ENCODE measurements at regions not wholly inside any gene's neighbourhood (a gene's known extent, or its start where the extent isn't known, plus 50 kb on each side); places are given as distances from the start of the nearest gene placed in this dataset.
A peak's percentile ranks its signal among the peaks of the same experiment; 100 is the strongest.
"Not testable (repeated sequence)": the region's sequence is repeated elsewhere in the genome, so short reads cannot be mapped to it uniquely, and the experiment has no call there.

GRCh38 chr1:206326159-206326939, 123.0 kb downstream of the SRGAP2 start:
- not testable (repeated sequence) for FAIRE-seq; DNase-seq (ENCODE audit: low read depth); H3K27me3 ChIP-seq (ENCODE audit: control insufficient read depth, insufficient read depth, low read length); H3K36me3 ChIP-seq (ENCODE audit: control insufficient read depth, insufficient read depth, low read length); H3K4me3 ChIP-seq (ENCODE audit: low read depth, low read length)

- not testable (repeated sequence) for H3K27me3 ChIP-seq (ENCODE audit: control insufficient read depth, insufficient read depth, low read length); H3K4me3 ChIP-seq (ENCODE audit: low read depth, low read length); FAIRE-seq; H3K36me3 ChIP-seq (ENCODE audit: control insufficient read depth, insufficient read depth, low read length); DNase-seq (ENCODE audit: low read depth)
Observed at GRCh38 chr1:206331597-206331996, 128.3 kb downstream of the SRGAP2 start.

- H3K4me3 ChIP-seq (ENCODE audit: low read depth, low read length); DNase-seq (ENCODE audit: low read depth); H3K27me3 ChIP-seq (ENCODE audit: control insufficient read depth, insufficient read depth, low read length); FAIRE-seq; H3K36me3 ChIP-seq (ENCODE audit: control insufficient read depth, insufficient read depth, low read length): not testable (repeated sequence)
Observed at GRCh38 chr1:206333316-206333715, 130.0 kb downstream of the SRGAP2 start.

GRCh38 chr1:206333897-206334296, 130.6 kb downstream of the SRGAP2 start:
- not testable (repeated sequence) for DNase-seq (ENCODE audit: low read depth); H3K4me3 ChIP-seq (ENCODE audit: low read depth, low read length); H3K27me3 ChIP-seq (ENCODE audit: control insufficient read depth, insufficient read depth, low read length); FAIRE-seq; H3K36me3 ChIP-seq (ENCODE audit: control insufficient read depth, insufficient read depth, low read length)

GRCh38 chr1:206334481-206334880, 131.1 kb downstream of the SRGAP2 start:
- H3K27me3 ChIP-seq (ENCODE audit: control insufficient read depth, insufficient read depth, low read length); DNase-seq (ENCODE audit: low read depth); H3K36me3 ChIP-seq (ENCODE audit: control insufficient read depth, insufficient read depth, low read length); H3K4me3 ChIP-seq (ENCODE audit: low read depth, low read length); FAIRE-seq: not testable (repeated sequence)

- not testable (repeated sequence) for DNase-seq (ENCODE audit: low read depth); H3K27me3 ChIP-seq (ENCODE audit: control insufficient read depth, insufficient read depth, low read length); H3K4me3 ChIP-seq (ENCODE audit: low read depth, low read length); FAIRE-seq; H3K36me3 ChIP-seq (ENCODE audit: control insufficient read depth, insufficient read depth, low read length)
Observed at GRCh38 chr1:206335162-206335561, 131.8 kb downstream of the SRGAP2 start.

- DNase-seq (ENCODE audit: low read depth); FAIRE-seq; H3K4me3 ChIP-seq (ENCODE audit: low read depth, low read length); H3K27me3 ChIP-seq (ENCODE audit: control insufficient read depth, insufficient read depth, low read length); H3K36me3 ChIP-seq (ENCODE audit: control insufficient read depth, insufficient read depth, low read length): not testable (repeated sequence)
Observed at GRCh38 chr1:206335875-206336846, 132.8 kb downstream of the SRGAP2 start.

GRCh38 chr1:206337024-206337423, 133.3 kb upstream of the IKBKE start:
- not testable (repeated sequence) for H3K27me3 ChIP-seq (ENCODE audit: control insufficient read depth, insufficient read depth, low read length); FAIRE-seq; H3K4me3 ChIP-seq (ENCODE audit: low read depth, low read length); DNase-seq (ENCODE audit: low read depth); H3K36me3 ChIP-seq (ENCODE audit: control insufficient read depth, insufficient read depth, low read length)

GRCh38 chr1:206350493-206351275, 119.6 kb upstream of the IKBKE start:
- not testable (repeated sequence) for H3K4me3 ChIP-seq (ENCODE audit: low read depth, low read length); FAIRE-seq; DNase-seq (ENCODE audit: low read depth); H3K27me3 ChIP-seq (ENCODE audit: control insufficient read depth, insufficient read depth, low read length); H3K36me3 ChIP-seq (ENCODE audit: control insufficient read depth, insufficient read depth, low read length)

GRCh38 chr1:206351276-206352052, 118.8 kb upstream of the IKBKE start:
- not testable (repeated sequence) for DNase-seq (ENCODE audit: low read depth); FAIRE-seq; H3K36me3 ChIP-seq (ENCODE audit: control insufficient read depth, insufficient read depth, low read length); H3K4me3 ChIP-seq (ENCODE audit: low read depth, low read length); H3K27me3 ChIP-seq (ENCODE audit: control insufficient read depth, insufficient read depth, low read length)

GRCh38 chr1:206356310-206356709, 114.0 kb upstream of the IKBKE start:
- peak; percentile 60 for DNase-seq (ENCODE audit: low read depth)
- H3K27me3 ChIP-seq (ENCODE audit: control insufficient read depth, insufficient read depth, low read length); H3K4me3 ChIP-seq (ENCODE audit: low read depth, low read length); H3K36me3 ChIP-seq (ENCODE audit: control insufficient read depth, insufficient read depth, low read length): not testable (repeated sequence)
- peak; percentile 86 for FAIRE-seq

- H3K4me3 ChIP-seq (ENCODE audit: low read depth, low read length); DNase-seq (ENCODE audit: low read depth); H3K27me3 ChIP-seq (ENCODE audit: control insufficient read depth, insufficient read depth, low read length); FAIRE-seq; H3K36me3 ChIP-seq (ENCODE audit: control insufficient read depth, insufficient read depth, low read length): not testable (repeated sequence)
Observed at GRCh38 chr1:206357962-206358361, 112.3 kb upstream of the IKBKE start.

- not testable (repeated sequence) for H3K4me3 ChIP-seq (ENCODE audit: low read depth, low read length); FAIRE-seq; DNase-seq (ENCODE audit: low read depth); H3K27me3 ChIP-seq (ENCODE audit: control insufficient read depth, insufficient read depth, low read length); H3K36me3 ChIP-seq (ENCODE audit: control insufficient read depth, insufficient read depth, low read length)
Observed at GRCh38 chr1:206358771-206359170, 111.5 kb upstream of the IKBKE start.
